ENCODE measurements at regions not wholly inside any gene's neighbourhood (a gene's known extent, or its start where the extent isn't known, plus 50 kb on each side); places are given as distances from the start of the nearest gene placed in this dataset.

GRCh38 chr2:16023506-16024360, 83.4 kb downstream of the MYCN start:
- H3K9me3 ChIP-seq (ENCODE audit: low read length): no peaks in the 10 kb centered on the region
- H3K27me3 ChIP-seq (ENCODE audit: control insufficient read depth in 1 of 2, insufficient read depth in 2 of 2, low read length in 2 of 2): no peaks in the 10 kb centered on the region
- no peaks in the 10 kb centered on the region for H3K36me3 ChIP-seq (ENCODE audit: insufficient read depth, low read length)
- no peak overlapping the region for H3K9ac ChIP-seq (ENCODE audit: low read length)
- H3K4me1 ChIP-seq (ENCODE audit: insufficient read depth, low read length): no peaks in the 10 kb centered on the region
- H3K27ac ChIP-seq (ENCODE audit: low read depth, low read length): no peak overlapping the region
- H3K4me3 ChIP-seq (ENCODE audit: low read depth in 1 of 2, low read length in 2 of 2): no peak overlapping the region

GRCh38 chr2:16022548-16023240, 82.3 kb downstream of the MYCN start:
- Histone ChIP-seq H3K27me3 (ENCODE audit: control insufficient read depth in 1 of 2, insufficient read depth in 2 of 2, low read length in 2 of 2) (no peaks in the 10 kb centered on the region), H3K4me3 (ENCODE audit: low read depth in 1 of 2, low read length in 2 of 2) (no peak overlapping the region), H3K9me3 (ENCODE audit: low read length) (no peaks in the 10 kb centered on the region), H3K9ac (ENCODE audit: low read length) (no peak overlapping the region), H3K4me1 (ENCODE audit: insufficient read depth, low read length) (no peaks in the 10 kb centered on the region), H3K36me3 (ENCODE audit: insufficient read depth, low read length) (no peaks in the 10 kb centered on the region), H3K27ac (ENCODE audit: low read depth, low read length) (no peak overlapping the region)

- no peaks in the 10 kb centered on the region for H3K36me3 ChIP-seq (ENCODE audit: insufficient read depth, low read length)
- no peak overlapping the region for H3K9ac ChIP-seq (ENCODE audit: low read length)
- no peak overlapping the region for H3K4me3 ChIP-seq (ENCODE audit: low read depth in 1 of 2, low read length in 2 of 2)
- H3K27me3 ChIP-seq (ENCODE audit: control insufficient read depth in 1 of 2, insufficient read depth in 2 of 2, low read length in 2 of 2): no peaks in the 10 kb centered on the region
- no peaks in the 10 kb centered on the region for H3K9me3 ChIP-seq (ENCODE audit: low read length)
- no peaks in the 10 kb centered on the region for H3K4me1 ChIP-seq (ENCODE audit: insufficient read depth, low read length)
- H3K27ac ChIP-seq (ENCODE audit: low read depth, low read length): no peak overlapping the region
Observed at GRCh38 chr2:16021611-16022363, 81.4 kb downstream of the MYCN start.

DNA sequence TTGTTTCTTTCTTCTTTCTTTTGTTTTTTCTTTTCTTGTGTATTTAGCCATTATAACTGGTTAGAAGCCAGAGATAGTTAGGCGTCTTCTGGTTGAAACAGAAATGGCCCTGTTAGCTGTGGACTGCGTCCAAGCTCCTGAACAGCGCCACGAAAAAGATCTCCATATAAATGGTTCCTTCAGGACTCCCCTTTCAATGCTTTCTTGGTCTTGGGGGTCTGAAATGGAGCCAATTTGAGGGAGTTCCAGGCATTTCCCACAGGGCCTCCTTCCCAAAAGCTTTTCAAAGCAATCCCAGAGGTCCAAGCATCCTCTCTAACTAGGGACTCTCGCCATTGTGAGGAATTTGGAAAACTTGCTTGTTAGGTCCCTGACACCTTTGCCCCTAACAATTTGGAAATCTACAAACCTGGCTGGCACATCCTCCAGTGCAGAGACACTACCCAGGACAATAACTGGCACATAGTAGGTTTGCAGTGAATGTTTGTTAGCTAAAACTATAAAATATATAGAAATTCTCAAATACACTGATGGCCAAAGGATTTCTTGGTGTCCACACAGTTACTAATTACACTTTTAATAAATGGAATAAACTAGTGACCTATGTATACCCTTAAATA, 80.1 kb downstream of the MYCN start:
- no peaks in the 10 kb centered on the region for H3K4me1 ChIP-seq (ENCODE audit: insufficient read depth, low read length)
- H3K9me3 ChIP-seq (ENCODE audit: low read length): no peaks in the 10 kb centered on the region
- H3K4me3 ChIP-seq (ENCODE audit: low read depth in 1 of 2, low read length in 2 of 2): no peak overlapping the region
- H3K27ac ChIP-seq (ENCODE audit: low read depth, low read length): no peak overlapping the region
- H3K36me3 ChIP-seq (ENCODE audit: insufficient read depth, low read length): no peaks in the 10 kb centered on the region
- no peak overlapping the region for H3K9ac ChIP-seq (ENCODE audit: low read length)
- H3K27me3 ChIP-seq (ENCODE audit: control insufficient read depth in 1 of 2, insufficient read depth in 2 of 2, low read length in 2 of 2): peaks cover 0 to under 1% of the 10 kb centered on the region in 2 donors

GRCh38 chr2:16019617-16020351, 79.4 kb downstream of the MYCN start:
- Histone ChIP-seq H3K4me1 (ENCODE audit: insufficient read depth, low read length) (no peaks in the 10 kb centered on the region), H3K27me3 (ENCODE audit: control insufficient read depth in 1 of 2, insufficient read depth in 2 of 2, low read length in 2 of 2) (peaks cover 5 to 7% of the 10 kb centered on the region in 2 donors), H3K27ac (ENCODE audit: low read depth, low read length) (no peak overlapping the region), H3K9me3 (ENCODE audit: low read length) (no peaks in the 10 kb centered on the region), H3K36me3 (ENCODE audit: insufficient read depth, low read length) (no peaks in the 10 kb centered on the region), H3K4me3 (ENCODE audit: low read depth in 1 of 2, low read length in 2 of 2) (no peak overlapping the region), H3K9ac (ENCODE audit: low read length) (no peak overlapping the region)

- Histone ChIP-seq H3K4me3 (ENCODE audit: low read depth in 1 of 2, low read length in 2 of 2) (no peak overlapping the region), H3K36me3 (ENCODE audit: insufficient read depth, low read length) (no peaks in the 10 kb centered on the region), H3K27ac (ENCODE audit: low read depth, low read length) (no peak overlapping the region), H3K4me1 (ENCODE audit: insufficient read depth, low read length) (no peaks in the 10 kb centered on the region), H3K27me3 (ENCODE audit: control insufficient read depth in 1 of 2, insufficient read depth in 2 of 2, low read length in 2 of 2) (peaks cover 11% of the 10 kb centered on the region in 2 donors), H3K9ac (ENCODE audit: low read length) (no peak overlapping the region), H3K9me3 (ENCODE audit: low read length) (no peaks in the 10 kb centered on the region)
Observed at GRCh38 chr2:16019060-16019480, 78.7 kb downstream of the MYCN start.

DNA sequence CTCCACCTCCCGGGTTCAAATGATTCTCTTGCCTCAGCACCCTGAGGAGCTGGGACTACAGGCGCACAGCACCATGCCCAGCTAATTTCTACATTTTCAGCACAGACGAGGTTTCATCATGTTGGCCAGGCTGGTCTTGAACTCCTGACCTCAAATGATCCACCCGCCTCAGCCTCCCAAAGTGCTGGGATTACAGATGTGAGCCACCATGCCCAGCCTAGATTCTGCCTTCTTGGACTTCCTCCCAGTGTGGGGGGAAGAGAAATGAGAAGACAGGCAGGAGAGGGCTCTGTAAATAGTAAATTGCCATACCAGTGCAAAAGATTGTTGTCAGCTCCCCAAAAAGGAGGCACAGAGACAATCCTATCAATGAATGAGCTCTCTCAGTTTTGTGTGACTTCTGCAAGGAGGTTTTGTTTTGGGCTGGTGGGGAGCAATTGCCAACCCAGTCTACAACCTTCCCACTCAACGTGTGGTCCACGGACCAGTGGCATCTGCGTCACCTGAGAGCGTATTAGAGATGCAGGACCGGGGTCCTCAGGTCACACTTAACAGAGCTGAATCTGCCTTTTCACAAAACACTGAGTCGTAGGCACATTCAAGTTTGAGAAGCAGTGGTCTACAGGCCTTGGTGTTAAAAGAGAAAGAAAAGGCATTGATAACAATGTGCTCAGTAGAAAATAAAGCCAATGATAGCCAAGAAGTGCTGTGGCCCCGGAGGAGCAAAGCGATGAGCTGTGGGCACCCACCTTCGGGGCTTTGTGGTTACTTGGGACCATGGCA, 78.1 kb downstream of the MYCN start:
- H3K27me3 ChIP-seq (ENCODE audit: control insufficient read depth in 1 of 2, insufficient read depth in 2 of 2, low read length in 2 of 2): peaks cover 11 to 14% of the 10 kb centered on the region in 2 donors
- no peak overlapping the region for H3K9ac ChIP-seq (ENCODE audit: low read length)
- H3K9me3 ChIP-seq (ENCODE audit: low read length): no peaks in the 10 kb centered on the region
- no peaks in the 10 kb centered on the region for H3K4me1 ChIP-seq (ENCODE audit: insufficient read depth, low read length)
- no peak overlapping the region for H3K27ac ChIP-seq (ENCODE audit: low read depth, low read length)
- H3K36me3 ChIP-seq (ENCODE audit: insufficient read depth, low read length): no peaks in the 10 kb centered on the region
- H3K4me3 ChIP-seq (ENCODE audit: low read depth in 1 of 2, low read length in 2 of 2): no peak overlapping the region

- Histone ChIP-seq H3K27me3 (ENCODE audit: control insufficient read depth in 1 of 2, insufficient read depth in 2 of 2, low read length in 2 of 2) (peaks cover 23 to 25% of the 10 kb centered on the region in 2 donors), H3K9me3 (ENCODE audit: low read length) (no peaks in the 10 kb centered on the region), H3K4me1 (ENCODE audit: insufficient read depth, low read length) (no peaks in the 10 kb centered on the region), H3K4me3 (ENCODE audit: low read depth in 1 of 2, low read length in 2 of 2) (no peak overlapping the region), H3K27ac (ENCODE audit: low read depth, low read length) (no peak overlapping the region), H3K9ac (ENCODE audit: low read length) (no peak overlapping the region), H3K36me3 (ENCODE audit: insufficient read depth, low read length) (no peaks in the 10 kb centered on the region)
Observed at GRCh38 chr2:16016282-16016681, 75.9 kb downstream of the MYCN start.

DNA sequence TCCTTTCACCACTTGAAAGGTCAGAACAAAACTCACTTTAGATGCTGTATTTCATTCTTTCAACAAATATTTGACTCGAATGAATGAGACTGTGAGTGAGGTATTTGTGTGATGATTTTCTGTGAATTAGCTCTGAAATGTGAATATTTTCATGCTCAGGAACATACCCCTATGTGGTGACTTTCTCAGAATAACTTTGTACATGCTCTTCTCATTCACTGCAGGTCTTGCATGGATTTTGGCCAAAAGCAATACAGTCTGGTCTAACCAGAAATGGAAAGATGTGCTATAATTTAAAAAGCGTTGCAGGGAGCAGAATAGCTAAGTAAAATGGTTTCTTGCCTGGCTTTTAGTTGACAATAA, 75.5 kb downstream of the MYCN start:
- no peaks in the 10 kb centered on the region for H3K4me1 ChIP-seq (ENCODE audit: insufficient read depth, low read length)
- no peak overlapping the region for H3K27ac ChIP-seq (ENCODE audit: low read depth, low read length)
- H3K27me3 ChIP-seq (ENCODE audit: control insufficient read depth in 1 of 2, insufficient read depth in 2 of 2, low read length in 2 of 2): peaks cover 23 to 25% of the 10 kb centered on the region in 2 donors
- H3K9me3 ChIP-seq (ENCODE audit: low read length): no peaks in the 10 kb centered on the region
- no peak overlapping the region for H3K4me3 ChIP-seq (ENCODE audit: low read depth in 1 of 2, low read length in 2 of 2)
- no peak overlapping the region for H3K9ac ChIP-seq (ENCODE audit: low read length)
- H3K36me3 ChIP-seq (ENCODE audit: insufficient read depth, low read length): no peaks in the 10 kb centered on the region

DNA sequence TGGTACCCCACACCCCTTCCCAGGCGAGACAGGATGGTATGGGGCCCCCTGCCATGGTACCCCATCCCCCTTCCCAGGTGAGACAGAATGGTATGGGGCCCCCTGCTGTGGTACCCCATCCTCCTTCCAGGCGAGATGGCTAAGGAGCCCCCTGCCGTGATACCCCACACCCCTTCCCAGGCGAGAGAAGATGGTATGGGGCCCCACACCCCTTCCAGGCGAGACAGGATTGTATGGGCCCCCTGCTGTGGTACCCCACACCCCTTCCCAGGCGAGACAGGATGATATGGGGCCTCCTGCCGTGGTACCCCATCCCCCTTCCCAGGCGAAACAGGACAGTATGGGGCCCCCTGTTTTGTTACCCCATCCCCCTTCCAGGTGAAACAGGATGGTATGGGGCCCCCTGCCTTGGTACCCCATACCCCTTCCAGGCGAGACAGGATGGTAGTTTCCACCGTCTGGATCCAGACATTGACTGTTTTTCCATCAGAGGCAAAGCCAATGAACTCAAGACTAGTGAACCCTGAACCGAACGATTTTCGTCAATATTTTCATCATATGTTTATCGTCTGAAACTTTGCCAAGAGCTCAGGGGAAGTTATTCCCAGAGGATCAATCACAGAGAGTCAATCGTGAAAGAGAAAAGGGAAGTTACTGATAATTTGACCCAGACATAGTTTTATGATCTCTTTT, 75.0 kb downstream of the MYCN start:
- Histone ChIP-seq H3K4me1 (ENCODE audit: insufficient read depth, low read length) (no peaks in the 10 kb centered on the region), H3K4me3 (ENCODE audit: low read depth in 1 of 2, low read length in 2 of 2) (no peak overlapping the region), H3K36me3 (ENCODE audit: insufficient read depth, low read length) (no peaks in the 10 kb centered on the region), H3K9ac (ENCODE audit: low read length) (no peak overlapping the region), H3K9me3 (ENCODE audit: low read length) (no peaks in the 10 kb centered on the region), H3K27ac (ENCODE audit: low read depth, low read length) (no peak overlapping the region), H3K27me3 (ENCODE audit: control insufficient read depth in 1 of 2, insufficient read depth in 2 of 2, low read length in 2 of 2) (peaks cover 23 to 25% of the 10 kb centered on the region in 2 donors)
